ENCODE measurements at regions not wholly inside any gene's neighbourhood (a gene's known extent, or its start where the extent isn't known, plus 50 kb on each side); places are given as distances from the start of the nearest gene placed in this dataset.

GRCh38 chrX:10101269-10101668 lies 55.5 kb upstream of the CLCN4 start:
- FAIRE-seq (no peak), DNase-seq (peak in 2 of 6 donors; percentile 8 to 43), ATAC-seq (peak; percentile 73 to 89 (median 82))
- H3K4me3 ChIP-seq, result no peak overlapping the region
- H3K36me3 ChIP-seq, result no peaks in the 10 kb centered on the region
- intact Hi-C loops (cut with DNase I), result no loop called here
- WGBS, 2 donors, result 42 to 69% methylated on average over 5 of the region's 5 CpGs
- peaks cover 0 to 3% (median 0%) of the 10 kb centered on the region in 4 donors for H3K27me3 ChIP-seq
- peaks cover 0 to 6% (median 0%) of the 10 kb centered on the region in 3 donors for H3K4me1 ChIP-seq
- no peaks in the 10 kb centered on the region for H3K9me3 ChIP-seq
- H3K27ac ChIP-seq, result peak overlapping the region in 2 of 4 donors; percentile 17 to 48
- no peak for TF ChIP-seq CTCF (IDR thresholded peaks at IDR 0.05)

- FAIRE-seq (no peak), DNase-seq (peak in 5 of 6 donors; percentile 58 to 77 (median 74)), ATAC-seq (peak; percentile 71 to 86 (median 76))
- peaks cover 0 to 6% (median 0%) of the 10 kb centered on the region in 3 donors for H3K4me1 ChIP-seq
- peaks cover 0 to 3% (median 0%) of the 10 kb centered on the region in 4 donors for H3K27me3 ChIP-seq
- H3K4me3 ChIP-seq, result no peak overlapping the region
- peak overlapping the region in 2 of 4 donors; percentile 47 to 48 for H3K27ac ChIP-seq
- 57 to 60% methylated on average over 14 of the region's 14 CpGs for WGBS, 2 donors
- H3K9me3 ChIP-seq, result no peaks in the 10 kb centered on the region
- intact Hi-C loops (cut with DNase I), result no loop called here
- TF ChIP-seq CTCF (IDR thresholded peaks at IDR 0.05), result no peak
- no peaks in the 10 kb centered on the region for H3K36me3 ChIP-seq
Observed at GRCh38 chrX:10102046-10102704, 54.6 kb upstream of the CLCN4 start.

- Histone ChIP-seq H3K4me1 (peaks cover 0 to 6% (median 0%) of the 10 kb centered on the region in 3 donors), H3K9me3 (no peaks in the 10 kb centered on the region), H3K36me3 (no peaks in the 10 kb centered on the region), H3K4me3 (no peak overlapping the region), H3K27me3 (peaks cover 0 to 3% (median 0%) of the 10 kb centered on the region in 4 donors), H3K27ac (peak overlapping the region in 1 of 4 donors; percentile 9)
- peak in 3 of 4 donors; percentile 21 to 42 (median 32) for ATAC-seq
- DNase-seq, result peak in 2 of 6 donors; percentile 17 to 29
- 45 to 66% methylated on average over 8 of the region's 8 CpGs for WGBS, 2 donors
- no peak for TF ChIP-seq CTCF (IDR thresholded peaks at IDR 0.05)
- intact Hi-C loops (cut with DNase I), result no loop called here
- FAIRE-seq, result no peak
Observed at GRCh38 chrX:10103023-10103422, 53.8 kb upstream of the CLCN4 start.

GRCh38 chrX:10104958-10105658 lies 51.7 kb upstream of the CLCN4 start:
- intact Hi-C loops (cut with DNase I), result no loop called here

More at GRCh38 chrX:10104958-10105658, 51.7 kb upstream of the CLCN4 start:
- H3K4me3 ChIP-seq, result no peak overlapping the region
- WGBS, 2 donors, result 83 to 88% methylated on average over 10 of the region's 10 CpGs
- no peaks in the 10 kb centered on the region for H3K36me3 ChIP-seq
- peaks cover 0 to 3% (median 0%) of the 10 kb centered on the region in 4 donors for H3K27me3 ChIP-seq
- no peak overlapping the region for H3K27ac ChIP-seq
- no peaks in the 10 kb centered on the region for H3K9me3 ChIP-seq
- ATAC-seq, result no peak
- peak; percentile 98 for FAIRE-seq
- DNase-seq, result no peak
- peaks cover 0 to 6% (median 0%) of the 10 kb centered on the region in 3 donors for H3K4me1 ChIP-seq
- no peak for TF ChIP-seq CTCF (IDR thresholded peaks at IDR 0.05)
